ENCODE measurements at regions not wholly inside any gene's neighbourhood (a gene's known extent, or its start where the extent isn't known, plus 50 kb on each side); places are given as distances from the start of the nearest gene placed in this dataset.

DNA sequence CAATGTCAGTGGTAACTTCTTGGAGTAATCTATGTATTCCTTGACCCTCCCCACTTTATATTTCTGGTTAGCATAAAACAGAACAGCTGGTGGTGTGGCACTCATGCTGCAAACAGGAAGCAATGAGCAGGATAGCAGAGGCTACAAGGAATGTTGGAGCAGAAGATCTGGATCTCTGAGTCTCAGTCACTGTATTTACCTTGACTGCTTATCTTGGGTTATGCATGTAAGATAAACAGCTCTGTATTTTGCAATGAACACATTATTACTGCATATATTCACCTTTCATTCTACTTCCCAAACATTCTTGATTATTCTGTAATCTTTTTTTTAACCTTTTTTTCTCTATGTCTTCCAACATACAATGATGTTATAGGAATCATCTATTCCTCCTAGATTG lies 977.9 kb upstream of the CNTNAP5 start:
- no peaks in the 10 kb centered on the region for H3K36me3 ChIP-seq
- no peak for TF ChIP-seq CTCF (IDR thresholded peaks at IDR 0.05)
- H3K4me1 ChIP-seq: no peaks in the 10 kb centered on the region
- H3K9me3 ChIP-seq: no peaks in the 10 kb centered on the region
- no peak overlapping the region for H3K4me3 ChIP-seq
- no peaks in the 10 kb centered on the region for H3K27me3 ChIP-seq
- no peak for DNase-seq
- H3K27ac ChIP-seq: no peak overlapping the region
- intact Hi-C loops (cut with DNase I; ENCODE audit: low total_unique reads): no loop called here

DNA sequence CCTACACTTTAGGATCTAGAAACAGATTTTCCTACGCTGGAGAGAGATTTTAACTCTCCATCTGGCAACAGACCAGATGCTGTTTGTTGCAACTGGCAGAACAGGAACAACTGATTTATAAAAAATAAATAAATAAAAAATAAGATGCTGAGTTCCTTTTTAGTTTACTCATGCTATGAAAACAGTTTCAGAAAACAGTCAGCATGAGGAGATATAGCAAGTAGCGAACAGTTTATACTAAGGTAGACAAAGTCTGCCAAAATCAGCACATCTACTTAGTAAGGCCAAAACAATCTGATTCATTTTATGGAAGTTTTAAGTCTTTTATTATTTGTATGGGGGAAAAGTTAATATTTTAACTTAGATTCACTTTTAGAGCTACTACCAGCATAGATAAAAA lies 974.0 kb upstream of the CNTNAP5 start:
- Histone ChIP-seq H3K4me3 (no peak overlapping the region), H3K27ac (no peak overlapping the region), H3K9me3 (no peaks in the 10 kb centered on the region), H3K36me3 (no peaks in the 10 kb centered on the region), H3K4me1 (no peaks in the 10 kb centered on the region), H3K27me3 (no peaks in the 10 kb centered on the region)
- intact Hi-C loops (cut with DNase I; ENCODE audit: low total_unique reads): no loop called here
- no peak for TF ChIP-seq CTCF (IDR thresholded peaks at IDR 0.05)
- no peak for DNase-seq

DNA sequence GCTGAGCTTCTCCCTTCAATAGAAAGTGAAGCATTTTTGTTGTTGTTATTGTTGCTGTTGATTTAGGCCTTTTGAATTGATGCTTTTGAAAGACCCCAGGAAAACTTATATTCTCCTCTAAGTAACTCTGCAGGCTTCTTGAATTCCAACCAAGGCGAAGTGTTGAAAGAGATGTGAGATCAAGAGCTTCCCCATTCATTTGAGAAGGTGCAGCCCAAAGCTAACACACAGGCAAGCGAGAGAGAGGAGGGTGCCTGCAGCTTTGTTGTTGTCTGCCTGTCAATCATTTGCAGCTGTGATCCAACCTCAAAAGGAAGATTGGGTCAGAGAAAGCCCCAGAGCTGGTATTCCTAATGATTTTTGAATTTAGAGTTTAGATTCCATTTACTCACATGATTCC lies 963.6 kb upstream of the CNTNAP5 start:
- no peak for DNase-seq
- H3K27me3 ChIP-seq: no peaks in the 10 kb centered on the region
- no peaks in the 10 kb centered on the region for H3K36me3 ChIP-seq
- H3K4me1 ChIP-seq: no peaks in the 10 kb centered on the region
- H3K27ac ChIP-seq: no peak overlapping the region
- no peaks in the 10 kb centered on the region for H3K9me3 ChIP-seq
- no peak overlapping the region for H3K4me3 ChIP-seq
- no peak for TF ChIP-seq CTCF (IDR thresholded peaks at IDR 0.05)
- intact Hi-C loops (cut with DNase I; ENCODE audit: low total_unique reads): no loop called here

GRCh38 chr2:123073371-123073770 lies 951.7 kb upstream of the CNTNAP5 start:
- no peak for TF ChIP-seq CTCF (IDR thresholded peaks at IDR 0.05)
- Histone ChIP-seq H3K36me3 (no peaks in the 10 kb centered on the region), H3K27me3 (no peaks in the 10 kb centered on the region), H3K27ac (no peak overlapping the region), H3K4me3 (no peak overlapping the region), H3K4me1 (no peaks in the 10 kb centered on the region), H3K9me3 (no peaks in the 10 kb centered on the region)
- no peak for DNase-seq
- intact Hi-C loops (cut with DNase I; ENCODE audit: low total_unique reads): no loop called here

DNA sequence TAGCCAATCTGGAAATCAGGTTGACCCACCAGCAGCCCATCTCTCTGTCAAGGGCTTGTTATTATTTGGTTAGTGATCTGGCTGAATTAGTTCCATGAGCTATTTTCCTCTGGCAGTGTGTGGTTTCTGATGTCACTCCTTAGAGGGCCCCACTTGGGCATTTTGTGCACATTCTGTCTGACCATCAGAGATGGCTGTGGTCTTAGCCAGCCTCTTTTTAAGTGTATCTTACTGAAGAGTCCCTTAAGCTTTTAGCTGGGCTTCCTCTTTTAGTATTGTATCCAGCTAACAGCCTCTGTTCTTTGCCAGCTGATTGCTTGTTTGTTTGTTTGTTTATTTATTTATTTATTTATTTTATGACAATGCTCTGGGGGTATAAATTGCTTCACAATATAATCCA lies 951.1 kb upstream of the CNTNAP5 start:
- Histone ChIP-seq H3K4me3 (no peak overlapping the region), H3K9me3 (no peaks in the 10 kb centered on the region), H3K36me3 (no peaks in the 10 kb centered on the region), H3K4me1 (no peaks in the 10 kb centered on the region), H3K27me3 (no peaks in the 10 kb centered on the region), H3K27ac (no peak overlapping the region)
- intact Hi-C loops (cut with DNase I; ENCODE audit: low total_unique reads): no loop called here
- DNase-seq: no peak
- TF ChIP-seq CTCF (IDR thresholded peaks at IDR 0.05): no peak

DNA sequence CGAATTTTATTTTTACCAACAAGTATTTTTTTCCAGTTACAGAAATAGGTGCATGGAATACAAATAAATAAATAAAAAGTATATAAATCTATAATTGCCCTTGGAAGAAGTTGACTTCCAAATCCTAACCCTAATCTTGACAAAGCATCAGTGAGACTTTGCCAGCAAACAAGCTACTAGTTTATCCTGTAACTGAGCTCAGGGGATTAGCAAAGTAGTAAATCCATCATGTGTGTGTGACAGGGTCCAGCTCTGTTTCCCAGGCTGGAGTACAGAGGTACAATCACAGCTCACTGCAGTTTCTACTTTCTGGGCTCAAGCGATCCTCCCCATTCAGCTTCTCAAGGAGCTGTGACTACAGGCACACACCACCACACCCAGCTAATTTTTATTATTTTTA lies 948.0 kb upstream of the CNTNAP5 start:
- H3K36me3 ChIP-seq: no peaks in the 10 kb centered on the region
- H3K4me1 ChIP-seq: no peaks in the 10 kb centered on the region
- no peaks in the 10 kb centered on the region for H3K27me3 ChIP-seq
- intact Hi-C loops (cut with DNase I; ENCODE audit: low total_unique reads): no loop called here
- no peaks in the 10 kb centered on the region for H3K9me3 ChIP-seq
- TF ChIP-seq CTCF (IDR thresholded peaks at IDR 0.05): no peak
- no peak for DNase-seq
- no peak overlapping the region for H3K27ac ChIP-seq
- H3K4me3 ChIP-seq: no peak overlapping the region
